EL (cell line): ENCODE measurements at regions not wholly inside any gene's neighbourhood (a gene's known extent, or its start where the extent isn't known, plus 50 kb on each side); places are given as distances from the start of the nearest gene placed in this dataset.
"Not testable (repeated sequence)": the region's sequence is repeated elsewhere in the genome, so short reads cannot be mapped to it uniquely, and the experiment has no call there.

Source experiments
- DNase-seq: peaks from one replicate; pipeline ENCODE4 v3.0.0-alpha.2; 2016

DNA sequence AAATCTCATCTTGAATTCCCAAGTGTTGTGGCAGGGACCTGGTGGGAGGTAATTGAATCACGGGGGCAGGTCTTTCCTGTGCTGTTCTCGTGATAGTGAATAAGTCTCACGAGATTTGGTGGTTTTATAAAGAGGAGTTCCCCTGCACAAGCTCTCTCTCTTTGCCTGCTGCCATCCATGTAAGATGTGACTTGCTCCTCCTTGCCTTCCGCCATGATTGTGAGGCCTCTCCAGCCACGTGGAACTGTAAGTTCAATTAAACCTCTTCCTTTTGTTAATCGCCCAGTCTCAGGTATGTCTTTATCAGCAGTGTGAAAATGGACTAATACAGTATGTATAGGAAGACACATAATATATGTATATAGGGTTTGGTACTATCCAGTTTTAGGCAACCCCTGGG, 270.6 kb upstream of the RNF32 start:
- not testable (repeated sequence) for DNase-seq

DNA sequence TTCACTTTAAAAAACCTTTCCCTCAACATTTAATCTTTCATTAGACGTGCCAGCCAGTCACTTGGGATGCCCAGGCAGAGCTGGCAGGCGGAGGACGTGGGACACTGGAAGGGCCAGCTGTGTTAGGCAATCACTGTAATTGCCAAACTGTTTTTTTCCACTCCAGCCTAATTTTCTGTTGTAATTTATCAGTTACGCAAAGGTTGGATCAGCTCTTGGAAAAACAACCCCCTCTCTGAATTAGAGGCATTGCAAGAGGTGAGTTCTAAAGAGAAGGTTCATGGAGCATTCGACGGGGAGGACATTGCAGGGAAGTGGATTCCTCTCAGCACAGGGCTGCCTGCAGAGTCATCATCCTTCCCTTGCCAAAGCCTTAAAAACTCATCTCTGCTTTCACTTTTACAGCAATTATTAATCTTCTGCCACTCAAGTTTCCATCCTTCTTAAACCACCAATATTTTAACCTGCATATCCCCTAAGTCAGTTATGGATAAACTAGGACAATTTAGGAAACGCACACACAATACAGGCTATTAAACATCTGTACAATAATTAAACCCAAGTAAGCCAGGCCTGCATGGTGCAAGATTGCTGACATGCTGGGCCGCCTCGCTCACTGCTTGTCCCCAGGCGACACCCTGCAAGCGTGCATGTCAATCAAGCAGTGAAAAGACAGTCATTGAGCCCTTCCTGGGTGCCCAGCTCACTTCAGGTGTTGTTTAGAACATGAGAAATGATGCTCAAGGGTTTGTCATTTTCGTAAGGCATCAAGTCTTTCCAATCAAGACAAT, 272.3 kb upstream of the RNF32 start:
- no peak for DNase-seq

DNA sequence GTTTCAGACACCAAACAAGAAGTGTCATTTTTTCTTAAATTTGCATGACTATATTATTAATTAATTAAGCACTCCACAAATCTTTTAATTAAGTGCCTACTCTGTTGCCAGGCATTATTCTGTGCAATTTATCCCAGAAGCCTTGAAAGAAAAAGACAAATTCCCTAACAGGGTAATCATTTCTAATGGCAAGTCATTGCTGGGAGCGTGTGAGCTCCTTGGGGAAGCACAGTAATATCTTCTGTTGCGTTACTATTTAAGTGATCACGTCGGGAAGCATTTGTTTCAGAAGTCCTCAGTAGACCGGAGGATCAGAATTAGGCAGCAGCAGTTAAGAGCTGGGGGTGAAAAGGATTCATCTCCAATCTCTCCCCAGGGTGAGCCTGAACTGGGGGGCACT, 276.8 kb upstream of the RNF32 start:
- no peak for DNase-seq

DNA sequence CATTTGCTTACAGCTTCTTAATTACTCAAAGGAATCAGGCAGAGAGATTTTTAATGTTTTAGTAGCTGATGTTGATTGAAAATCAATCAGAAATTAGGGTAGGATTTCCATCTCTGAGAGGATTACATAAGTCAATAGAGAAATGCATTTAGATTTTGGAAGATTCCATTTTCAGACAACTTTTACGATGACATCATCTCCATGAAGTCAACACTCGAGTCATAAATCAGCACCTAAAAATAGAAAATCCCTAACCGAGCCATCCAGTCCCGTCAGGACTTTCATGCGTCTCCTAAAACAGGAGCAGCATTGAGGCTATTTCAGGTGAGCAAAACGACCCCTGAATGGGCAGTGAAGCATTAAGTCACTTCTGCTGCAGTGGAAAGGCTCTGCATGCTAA, 279.7 kb upstream of the RNF32 start:
- no peak for DNase-seq

DNA sequence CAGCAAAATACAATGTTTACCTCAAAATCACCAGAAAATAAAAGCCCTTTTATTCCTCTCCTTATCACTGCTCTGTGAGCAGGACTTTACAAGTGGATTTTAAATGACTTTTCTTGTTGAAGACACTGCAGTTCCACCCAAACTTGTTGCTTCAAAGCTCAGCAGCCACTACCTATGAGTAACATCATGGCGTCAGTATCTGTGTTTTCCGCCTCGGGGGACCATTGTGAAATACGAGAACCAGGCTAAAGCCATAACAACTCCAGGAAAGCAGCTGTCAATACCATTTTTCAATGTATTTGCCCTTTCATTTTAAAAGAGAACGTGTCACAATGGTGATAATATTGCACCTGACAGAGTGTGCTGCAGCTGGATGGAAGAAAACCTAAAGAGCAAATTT, 284.0 kb upstream of the RNF32 start:
- no peak for DNase-seq

DNA sequence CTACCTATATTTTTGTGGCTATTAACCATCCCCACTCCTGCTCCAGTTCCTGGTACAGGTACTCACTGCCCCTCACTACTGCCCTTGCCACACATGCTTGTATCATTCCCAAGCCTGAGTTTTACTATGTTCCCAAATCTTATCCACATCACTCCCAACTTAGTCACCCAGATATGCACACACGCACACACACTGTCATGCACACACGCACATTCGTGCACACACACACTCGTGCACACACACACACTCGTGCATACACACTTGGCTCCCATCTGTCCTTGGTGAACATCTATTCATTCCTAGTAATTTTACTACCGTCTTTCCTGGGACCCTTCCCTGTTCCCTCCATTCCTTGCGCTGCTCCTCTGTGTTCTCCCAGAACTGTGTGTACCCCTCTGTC, 287.2 kb upstream of the RNF32 start:
- DNase-seq = no peak

DNA sequence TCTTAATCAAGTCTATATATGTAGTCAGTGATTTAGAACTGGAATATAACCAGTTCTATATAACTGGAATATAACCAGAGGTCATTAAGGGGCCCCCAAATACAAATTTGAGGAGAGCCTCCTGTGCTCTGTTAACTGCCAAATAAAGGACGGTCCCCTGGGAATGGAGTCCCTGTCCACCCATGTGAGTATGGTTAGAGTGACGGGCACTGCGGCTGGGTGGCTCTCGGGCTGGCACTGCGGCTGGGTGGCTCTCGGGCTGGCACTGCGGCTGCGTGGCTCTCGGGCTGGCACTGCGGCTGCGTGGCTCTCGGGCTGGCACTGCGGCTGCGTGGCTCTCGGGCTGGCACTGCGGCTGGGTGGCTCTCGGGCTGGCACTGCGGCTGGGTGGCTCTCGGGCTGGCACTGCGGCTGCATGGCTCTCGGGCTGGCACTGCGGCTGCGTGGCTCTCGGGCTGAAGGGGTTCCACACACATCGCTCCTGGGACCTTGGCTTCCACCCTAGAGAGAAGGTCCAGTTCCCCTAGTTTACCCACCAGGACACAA, 292.8 kb upstream of the RNF32 start:
- DNase-seq = not testable (repeated sequence)

DNA sequence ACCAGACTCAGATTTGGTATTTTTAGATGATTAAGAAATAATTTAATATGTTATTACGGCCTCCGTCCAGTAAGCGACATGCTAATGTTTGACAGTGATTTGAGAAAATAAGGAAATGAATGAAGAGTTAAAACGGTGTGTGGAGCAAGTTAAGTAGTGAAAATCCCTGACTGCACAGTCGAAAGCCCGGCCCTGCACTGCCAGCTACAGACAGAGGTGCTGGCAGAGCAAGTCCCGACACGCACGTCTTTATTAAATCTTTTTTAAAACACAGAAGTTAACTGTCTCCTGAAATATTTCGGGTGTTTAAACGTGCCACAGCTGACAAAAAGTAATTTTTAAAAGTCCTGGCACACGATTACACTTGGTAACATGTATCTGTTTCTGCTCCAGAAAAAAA, 293.4 kb upstream of the RNF32 start:
- no peak for DNase-seq

DNA sequence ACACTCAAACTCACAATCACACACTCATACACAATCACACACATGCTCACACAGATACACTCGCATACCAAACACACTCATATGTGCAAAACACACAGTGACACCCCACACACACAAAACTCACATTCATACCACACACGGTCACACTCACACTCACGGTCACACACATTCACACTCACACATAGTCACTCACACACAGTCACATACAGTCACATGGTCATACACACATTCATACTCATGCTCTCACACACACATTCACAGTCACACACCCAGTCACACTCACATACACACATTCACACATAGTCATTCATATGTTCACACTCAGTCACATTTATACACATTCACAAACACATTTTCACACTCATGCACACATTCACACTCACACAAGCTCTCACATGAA, 296.0 kb upstream of the RNF32 start:
- no peak for DNase-seq

DNA sequence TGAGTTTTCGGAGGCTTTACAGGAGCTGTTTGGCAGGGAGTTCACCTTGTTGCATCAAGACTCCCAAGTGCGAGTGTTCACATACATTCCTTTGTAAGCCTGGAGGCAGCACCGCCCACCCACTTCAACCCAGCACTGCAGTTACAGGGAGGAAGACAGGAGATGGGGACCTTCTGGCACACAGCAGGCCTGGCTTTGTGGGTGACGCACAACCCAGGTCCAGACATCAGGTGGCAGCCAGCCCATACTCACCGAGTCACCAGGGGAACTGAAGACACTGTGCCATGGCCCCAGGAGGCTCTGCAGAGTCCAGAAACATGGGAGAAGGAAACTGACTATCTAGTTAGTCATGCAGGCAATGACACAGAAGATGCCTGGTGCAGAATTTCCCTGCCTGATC, 305.9 kb upstream of the RNF32 start:
- DNase-seq = no peak

DNA sequence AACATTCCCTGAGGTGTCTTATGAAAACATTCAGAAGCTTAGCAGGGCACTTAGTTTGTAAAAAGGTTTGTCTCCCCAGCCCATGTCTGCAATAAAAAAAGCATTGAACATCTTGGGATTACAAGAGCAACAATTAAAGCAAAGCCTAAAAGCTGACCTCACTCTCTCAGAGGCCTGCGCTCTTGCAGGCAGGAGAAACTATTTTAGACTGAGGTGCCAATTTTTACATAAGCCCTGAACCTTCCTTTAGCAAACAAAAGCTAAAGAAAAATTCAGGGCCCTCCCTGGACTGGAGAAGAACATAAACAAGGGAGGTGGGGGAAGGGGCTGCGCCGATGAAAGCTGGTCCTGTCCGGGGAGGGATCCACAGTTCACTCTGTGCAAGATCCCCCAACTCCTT, 312.7 kb upstream of the RNF32 start:
- no peak for DNase-seq

DNA sequence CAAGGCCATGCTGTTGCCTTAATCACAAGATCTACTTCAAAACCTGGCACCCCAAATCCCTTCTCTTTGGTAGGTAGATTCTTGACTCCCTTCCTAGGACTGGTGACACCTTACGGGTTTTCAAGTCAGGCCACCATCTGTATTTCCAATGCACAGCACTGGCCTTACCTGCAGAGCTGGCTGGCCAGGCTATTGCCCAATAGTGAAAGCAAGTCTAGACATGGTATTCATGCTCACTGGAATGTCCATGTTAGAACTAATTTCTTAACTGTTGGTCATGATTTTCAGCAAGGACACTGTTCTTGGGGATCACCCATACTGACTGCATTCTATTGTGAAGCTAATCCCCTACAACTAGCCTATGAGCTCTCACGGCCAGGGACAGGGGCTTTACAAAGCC, 313.1 kb upstream of the RNF32 start:
- no peak for DNase-seq

DNA sequence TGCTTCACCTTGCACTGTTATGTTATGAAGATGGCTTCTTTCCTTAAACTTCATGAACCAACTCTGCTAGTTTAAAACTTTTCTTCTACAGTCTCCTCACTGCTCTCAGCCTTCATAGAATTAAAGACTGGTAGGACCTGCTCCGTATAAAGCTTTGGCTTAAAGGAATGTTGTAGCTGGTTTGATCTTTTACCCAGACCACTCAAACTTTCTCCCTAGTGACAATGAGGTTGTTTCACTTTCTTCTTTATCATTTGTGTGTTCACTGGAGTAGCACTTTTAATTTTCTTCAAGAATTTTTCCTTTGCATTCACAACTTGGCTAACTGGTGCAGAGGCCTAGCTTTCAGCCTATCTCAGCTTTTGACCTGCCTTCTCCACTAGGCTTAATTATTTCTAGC, 316.4 kb upstream of the RNF32 start:
- no peak for DNase-seq

DNA sequence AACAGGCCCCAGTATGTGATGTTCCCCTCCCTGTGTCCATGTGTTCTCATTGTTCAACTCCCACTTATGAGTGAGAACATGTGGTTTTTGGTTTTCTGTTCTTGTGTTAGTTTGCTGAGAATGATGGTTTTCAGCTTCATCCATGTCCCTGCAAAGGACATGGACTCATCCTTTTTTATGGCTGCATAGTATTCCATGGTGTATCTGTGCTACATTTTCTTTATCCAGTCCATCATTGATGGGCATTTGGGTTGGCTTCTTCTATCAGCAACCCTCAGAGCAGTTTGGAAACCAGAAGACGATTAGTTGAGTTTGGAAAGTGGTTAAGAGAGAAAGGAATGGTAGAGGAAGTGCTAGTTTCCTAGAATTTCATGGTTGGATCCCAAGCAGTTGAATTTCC, 319.1 kb upstream of the RNF32 start:
- not testable (repeated sequence) for DNase-seq

DNA sequence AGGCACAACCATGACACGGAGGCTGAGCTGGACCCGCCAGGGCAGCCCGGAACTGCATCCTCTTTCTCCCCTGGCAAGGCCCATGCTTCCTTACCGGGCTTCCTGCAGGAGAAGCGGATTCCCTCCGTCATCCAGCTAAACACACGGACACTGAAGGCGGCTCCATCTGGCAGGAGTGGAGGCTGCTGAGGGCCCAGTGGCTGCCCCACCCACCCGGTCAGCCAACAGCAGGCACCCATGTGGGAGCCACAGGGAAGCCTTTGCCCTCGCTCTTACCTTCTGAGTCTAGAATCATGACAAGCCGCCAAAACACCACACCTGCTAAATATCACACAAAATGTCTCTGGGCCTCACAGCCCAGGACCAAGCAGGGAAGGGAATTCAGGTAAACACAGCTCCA, 321.6 kb upstream of the RNF32 start:
- DNase-seq = no peak

DNA sequence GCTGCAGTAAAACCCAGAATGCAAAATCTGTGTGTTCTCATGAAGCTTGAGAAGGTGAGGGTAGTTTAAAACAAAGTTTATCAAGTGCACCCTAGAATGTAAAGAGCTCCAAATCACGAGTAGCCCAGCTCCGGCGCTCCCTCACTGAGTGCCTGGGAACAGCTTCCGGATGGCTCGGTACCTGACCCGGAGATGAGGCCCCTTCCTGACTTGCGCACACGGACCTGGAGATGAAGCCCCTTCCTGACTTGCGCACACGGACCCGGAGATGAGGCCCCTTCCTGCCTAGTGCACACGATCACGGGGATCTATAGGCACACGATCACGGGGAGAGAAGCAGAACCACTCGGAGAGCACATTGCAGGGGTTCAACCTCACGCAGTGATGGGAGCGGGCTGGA, 322.1 kb upstream of the RNF32 start:
- DNase-seq = no peak

DNA sequence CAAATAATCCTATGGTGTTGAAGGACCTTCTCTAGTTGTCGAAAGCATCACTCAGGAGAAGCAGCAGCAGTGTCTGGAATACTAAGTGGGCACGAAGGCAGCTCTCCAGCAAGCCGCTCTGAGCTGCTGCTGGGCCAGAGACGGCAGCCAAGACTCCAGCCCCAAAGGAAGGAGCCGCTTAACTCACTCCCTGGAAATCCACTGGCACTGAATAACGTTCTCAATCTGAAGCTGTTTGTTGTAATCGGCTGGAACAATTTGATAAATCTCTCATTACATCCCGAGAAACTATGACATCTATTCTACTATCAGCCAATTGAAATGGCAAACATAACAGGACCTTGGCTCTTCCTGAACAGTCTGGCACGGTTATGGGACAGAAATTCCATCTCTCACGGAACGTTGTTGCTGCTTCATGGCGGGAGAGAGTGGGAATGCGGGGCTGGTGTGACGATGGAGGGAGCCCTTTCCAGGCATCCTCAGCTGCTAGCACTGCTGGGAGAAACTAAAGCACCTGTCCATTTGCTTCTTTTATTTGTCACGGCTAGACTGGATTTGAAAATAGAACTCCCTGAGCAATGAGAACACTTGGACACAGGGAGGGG, 331.5 kb upstream of the RNF32 start:
- DNase-seq = no peak

DNA sequence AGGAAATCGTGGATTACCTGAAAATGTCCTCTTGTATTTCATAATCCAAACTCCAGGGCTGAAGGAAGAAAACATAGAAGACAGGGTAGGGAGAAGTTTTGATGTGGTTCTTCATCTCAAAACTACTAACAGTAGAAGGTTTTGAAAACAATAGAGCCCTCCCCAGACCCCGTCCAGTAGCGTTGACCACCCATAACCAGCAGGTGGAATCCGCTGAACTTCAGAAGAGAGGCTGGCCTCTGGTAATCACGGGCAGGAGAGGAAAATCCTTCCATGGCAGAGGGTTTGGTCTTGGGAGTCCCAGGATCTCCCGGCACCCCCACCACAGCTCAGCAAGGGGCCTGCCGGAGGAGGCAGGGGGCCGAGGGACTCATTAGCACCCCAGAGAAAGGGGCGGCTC, 333.4 kb upstream of the RNF32 start:
- DNase-seq = no peak

DNA sequence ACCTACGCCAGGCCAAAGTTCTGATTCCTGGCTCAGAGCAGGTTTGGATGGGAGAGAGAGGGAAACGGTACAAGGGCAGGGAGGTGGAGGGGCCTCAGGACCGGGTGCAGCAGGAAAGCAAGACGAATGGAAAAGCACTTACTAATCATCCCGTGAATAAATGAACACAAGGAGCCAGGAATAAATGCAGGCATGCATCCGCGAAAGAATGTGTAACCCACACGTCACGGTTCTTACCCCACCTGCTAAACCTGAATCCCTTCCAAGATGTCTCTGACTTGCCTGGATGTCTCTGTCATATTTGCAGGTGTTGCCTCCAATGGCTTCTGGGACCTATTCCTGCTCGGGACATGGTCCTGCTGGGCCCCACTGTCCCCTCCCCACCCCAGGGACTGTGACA, 335.2 kb upstream of the RNF32 start:
- DNase-seq = no peak

DNA sequence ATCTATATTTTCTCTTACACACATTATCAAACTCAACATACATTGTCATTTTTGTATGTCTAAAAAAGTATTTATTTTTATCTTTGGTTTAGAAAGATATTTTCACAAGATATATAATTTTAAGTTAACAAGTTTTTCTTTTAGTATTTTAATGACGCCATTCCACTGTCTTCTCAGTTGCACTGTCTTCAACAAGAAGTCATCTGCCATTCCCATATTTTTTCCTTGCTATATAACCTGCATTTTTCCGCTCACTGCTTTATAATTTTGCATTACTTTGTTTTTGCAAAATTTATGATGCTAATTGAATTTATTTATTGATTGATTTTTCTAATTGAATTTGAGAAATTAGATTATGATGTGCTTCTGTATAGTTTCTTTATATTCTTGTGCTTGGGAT, 357.8 kb upstream of the RNF32 start:
- DNase-seq = no peak

DNA sequence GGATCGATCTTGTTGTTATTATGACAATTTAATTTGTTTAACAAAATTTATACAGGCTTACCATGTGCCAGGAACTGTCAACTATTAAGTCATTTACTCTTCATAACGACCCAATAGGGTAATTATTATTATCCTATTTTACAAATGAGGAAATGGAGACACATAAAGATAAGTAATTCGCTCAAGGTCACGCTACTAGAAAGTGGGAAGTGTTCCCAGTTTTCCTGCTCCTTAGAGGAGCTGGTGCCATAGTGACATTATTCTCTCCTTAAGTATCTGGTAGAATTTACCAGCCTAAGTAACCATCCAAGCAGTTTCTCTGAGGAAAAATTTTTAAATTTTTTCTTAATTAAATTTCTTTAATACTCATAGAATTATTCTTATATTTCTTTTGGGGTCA, 360.9 kb upstream of the RNF32 start:
- no peak for DNase-seq

DNA sequence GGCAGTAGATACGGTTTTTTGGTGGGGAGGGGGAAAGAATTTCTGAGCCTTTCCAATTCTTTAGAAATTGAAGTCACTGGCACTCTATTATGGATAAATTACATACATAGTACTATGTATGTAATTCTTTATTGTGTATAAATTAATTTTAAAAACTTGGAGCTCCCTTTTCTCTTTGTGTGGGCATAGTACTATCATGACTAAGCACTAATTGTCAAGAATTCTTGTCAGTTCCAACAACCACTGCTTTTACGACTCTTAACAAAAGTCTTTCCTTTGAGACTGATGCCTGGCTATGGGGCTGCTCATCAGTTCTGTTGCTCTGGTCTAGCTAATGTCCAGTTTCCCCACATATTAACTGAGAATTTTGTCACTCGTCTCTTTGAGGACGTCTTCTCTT, 365.3 kb upstream of the RNF32 start:
- no peak for DNase-seq

DNA sequence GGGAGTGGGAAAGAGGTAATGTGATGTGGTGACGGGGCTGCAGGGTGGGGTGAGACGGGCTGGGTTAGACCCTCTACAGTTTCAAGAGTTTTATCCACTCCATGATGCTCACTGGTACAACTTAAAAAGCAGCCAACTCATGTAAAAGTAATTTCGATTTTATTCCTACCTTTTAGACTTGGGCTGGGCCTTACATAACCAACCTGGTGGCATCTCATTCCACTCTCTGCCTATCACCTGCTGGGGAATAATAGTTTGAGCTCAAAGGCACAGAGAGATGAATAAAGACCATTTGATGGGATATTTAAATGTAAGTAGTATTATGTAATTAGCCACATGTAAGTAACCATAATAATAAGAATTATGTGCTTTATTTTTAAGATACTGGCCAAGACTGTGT, 366.0 kb upstream of the RNF32 start:
- no peak for DNase-seq

DNA sequence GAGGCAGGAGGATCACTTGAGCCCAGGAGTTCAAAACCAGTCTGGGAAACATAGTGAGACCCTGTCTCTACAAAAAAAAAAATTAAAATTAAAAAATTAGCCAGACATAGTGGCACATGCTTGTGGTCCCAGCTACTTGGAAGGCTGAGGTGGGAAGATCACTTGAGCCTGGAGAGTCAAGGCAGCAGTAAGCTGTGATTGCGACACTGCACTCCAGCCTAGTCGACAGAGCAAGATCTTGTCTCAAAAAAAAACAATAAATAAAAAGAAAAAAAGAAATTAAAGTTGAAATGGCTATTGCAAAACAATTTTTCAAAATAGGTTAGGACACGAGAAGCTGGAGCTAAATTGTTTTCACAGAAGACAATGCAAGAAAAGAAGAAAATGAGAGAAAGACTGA, 379.0 kb upstream of the RNF32 start:
- no peak for DNase-seq

DNA sequence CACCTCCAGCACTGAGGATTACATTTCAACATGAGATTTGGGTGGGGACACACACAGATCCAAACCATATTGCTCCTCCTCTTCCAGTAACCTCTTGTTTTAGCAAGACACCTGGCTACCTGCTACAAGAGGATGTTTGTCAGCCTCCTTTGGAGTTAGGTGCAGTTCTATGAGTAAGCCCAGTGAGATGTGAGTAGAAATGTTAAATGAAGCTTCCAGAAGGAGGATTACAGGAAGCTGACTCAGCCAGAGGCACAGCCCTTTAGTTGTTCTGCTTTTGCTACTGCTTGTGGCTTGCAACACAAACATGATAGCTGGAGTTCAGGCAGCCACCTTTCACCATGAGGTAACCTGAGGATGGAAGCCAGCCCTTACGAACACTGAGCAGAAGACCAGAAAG, 382.7 kb upstream of the RNF32 start:
- DNase-seq = no peak
